Uterus (tissue), 3 donors: ENCODE measurements at regions not wholly inside any gene's neighbourhood (a gene's known extent, or its start where the extent isn't known, plus 50 kb on each side); places are given as distances from the start of the nearest gene placed in this dataset.

Source experiments
- DNase-seq, 2 donors: peaks; one replicate each; pipeline ENCODE4 v3.0.0-alpha.2; 2019 to 2020
- H3K27ac ChIP-seq, 2 donors: fragments of 200-600 bp; sonication (generic); 1 replicate in 1 of 2; 2 replicates in 1 of 2; pipeline ENCODE4 v1.5.1; 2016 to 2018
- H3K27me3 ChIP-seq, 2 donors: fragments of 200-600 bp; sonication (generic); one replicate each; pipeline ENCODE4 v1.5.1; 2018 to 2019; ENCODE audit warnings: control low read depth in 1 of 2
- H3K36me3 ChIP-seq, 2 donors: fragments of 200-600 bp; sonication (generic); one replicate each; pipeline ENCODE4 v1.5.1; 2019; ENCODE audit warnings: control low read depth in 1 of 2
- H3K4me1 ChIP-seq, 2 donors: fragments of 200-600 bp; sonication (generic); one replicate each; pipeline ENCODE4 v1.5.1; 2018 to 2019; ENCODE audit warnings: control low read depth in 1 of 2
- H3K4me3 ChIP-seq, 2 donors: fragments of 200-600 bp; sonication (generic); 1 replicate in 1 of 2; 2 replicates in 1 of 2; pipeline ENCODE4 v1.5.1; 2018 to 2019; ENCODE audit warnings: mild to moderate bottlenecking in 1 of 2
- H3K9me3 ChIP-seq, 2 donors: fragments of 200-600 bp; sonication (generic); one replicate each; pipeline ENCODE4 v1.5.1; 2019; ENCODE audit warnings: control low read depth in 1 of 2
- CTCF ChIP-seq, 4 experiments: fragments of 200-600 bp in 2 of 4; fragments of 450-650 bp in 2 of 4; sonication (generic) in 2 of 4; IDR thresholded peaks; one replicate each; pipeline ENCODE4 v1.5.1; 2016 to 2019; ENCODE audit warnings: antibody characterized with exemption in 4 of 4, mild to moderate bottlenecking in 2 of 4, moderate library complexity in 1 of 4
- POLR2A ChIP-seq, 2 donors: fragments of 450-650 bp; IDR thresholded peaks; one replicate each; pipeline ENCODE4 v1.6.1; 2016; ENCODE audit warnings: antibody characterized with exemption in 2 of 2, mild to moderate bottlenecking in 1 of 2, moderate library complexity in 1 of 2
- intact Hi-C: fragments of 100-400 bp; cut with DNase I; formaldehyde crosslinking; loops from one replicate; pipeline ENCODE4 v1.15.1; 2023; ENCODE audit warnings: low total_unique reads
- donor health status: DM: yes; HTN: yes; CAD: no.

DNA sequence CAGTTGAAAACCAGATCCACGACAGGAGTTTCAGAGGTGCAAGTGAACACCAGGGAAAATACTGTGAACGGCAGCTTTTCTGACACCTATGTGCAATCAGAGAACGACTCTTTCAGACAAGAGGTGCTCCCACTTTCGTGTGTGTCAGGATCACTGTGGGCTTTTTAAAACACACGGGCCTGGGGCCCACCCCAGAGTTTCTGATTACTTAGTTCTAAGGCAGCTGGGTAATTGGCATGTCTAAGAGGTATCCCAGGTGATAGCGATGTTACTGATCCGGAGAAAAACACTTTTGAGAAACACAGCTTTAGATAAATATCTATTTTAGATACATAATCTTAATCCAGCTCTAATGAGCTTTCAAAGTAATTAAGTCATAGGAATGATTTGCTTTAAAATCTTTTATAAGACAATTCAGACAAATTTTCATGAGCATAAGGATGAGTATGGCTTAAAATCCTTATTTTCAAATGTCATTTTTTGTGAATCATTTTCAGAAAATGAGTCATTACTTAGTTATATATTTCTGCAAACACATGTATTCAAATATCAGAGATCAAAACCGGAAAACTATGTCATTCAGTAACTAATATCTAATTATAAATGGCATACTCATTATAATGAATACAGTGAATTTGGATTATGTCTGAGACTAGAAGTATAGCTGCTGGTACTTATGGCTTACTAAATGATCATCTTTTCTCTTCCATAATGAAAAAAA, 217.9 kb upstream of the PSMD7 start:
- Histone ChIP-seq H3K27ac (no peak overlapping the region), H3K4me1 (no peaks in the 10 kb centered on the region), H3K36me3 (no peaks in the 10 kb centered on the region), H3K4me3 (no peak overlapping the region), H3K9me3 (no peaks in the 10 kb centered on the region), H3K27me3 (no peaks in the 10 kb centered on the region)
- no peak for DNase-seq
- TF ChIP-seq POLR2A (IDR thresholded peaks at IDR 0.05) (no peak), CTCF (IDR thresholded peaks at IDR 0.05) (no peak)
- intact Hi-C loops: no loop called here

GRCh38 chr16:74076568-74076967, 220.0 kb upstream of the PSMD7 start:
- DNase-seq: no peak
- no peak overlapping the region for H3K4me3 ChIP-seq
- no peak overlapping the region for H3K27ac ChIP-seq
- intact Hi-C loops: no loop called here
- H3K36me3 ChIP-seq: no peaks in the 10 kb centered on the region
- no peaks in the 10 kb centered on the region for H3K27me3 ChIP-seq
- H3K4me1 ChIP-seq: no peaks in the 10 kb centered on the region
- no peak for TF ChIP-seq CTCF (IDR thresholded peaks at IDR 0.05)
- no peak for TF ChIP-seq POLR2A (IDR thresholded peaks at IDR 0.05)
- H3K9me3 ChIP-seq: no peaks in the 10 kb centered on the region

GRCh38 chr16:74075393-74075792, 221.2 kb upstream of the PSMD7 start:
- Histone ChIP-seq H3K36me3 (no peaks in the 10 kb centered on the region), H3K4me3 (no peak overlapping the region), H3K9me3 (no peaks in the 10 kb centered on the region), H3K27me3 (no peaks in the 10 kb centered on the region), H3K4me1 (no peaks in the 10 kb centered on the region), H3K27ac (no peak overlapping the region)
- TF ChIP-seq CTCF (IDR thresholded peaks at IDR 0.05): no peak
- TF ChIP-seq POLR2A (IDR thresholded peaks at IDR 0.05): no peak
- intact Hi-C loops: no loop called here
- DNase-seq: no peak

DNA sequence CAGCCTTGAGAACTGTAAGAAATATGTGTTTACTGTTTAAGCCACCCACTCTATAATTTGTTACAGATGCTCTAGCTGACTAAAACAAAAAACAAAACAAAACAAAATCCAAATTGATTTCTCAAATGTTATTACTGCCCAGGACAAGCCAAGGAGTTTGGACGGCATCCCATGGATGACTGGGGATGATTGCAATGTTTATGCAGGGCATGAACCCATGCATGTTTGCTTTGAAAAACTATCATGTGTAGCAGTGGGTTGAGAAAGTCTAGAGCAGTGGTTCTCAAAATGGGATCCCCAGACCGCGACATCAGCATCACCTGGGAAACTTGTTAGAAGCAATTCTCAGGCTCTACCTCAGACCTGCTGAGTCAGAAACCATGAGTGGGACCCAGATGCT, 223.2 kb upstream of the PSMD7 start:
- Histone ChIP-seq H3K9me3 (no peaks in the 10 kb centered on the region), H3K27ac (no peak overlapping the region), H3K4me3 (no peak overlapping the region), H3K4me1 (no peaks in the 10 kb centered on the region), H3K36me3 (no peaks in the 10 kb centered on the region), H3K27me3 (no peaks in the 10 kb centered on the region)
- DNase-seq: no peak
- TF ChIP-seq POLR2A (IDR thresholded peaks at IDR 0.05): no peak
- no peak for TF ChIP-seq CTCF (IDR thresholded peaks at IDR 0.05)
- intact Hi-C loops: no loop called here

GRCh38 chr16:74071996-74072535, 224.5 kb upstream of the PSMD7 start:
- no peak for DNase-seq
- Histone ChIP-seq H3K4me1 (no peaks in the 10 kb centered on the region), H3K27me3 (no peaks in the 10 kb centered on the region), H3K4me3 (no peak overlapping the region), H3K36me3 (no peaks in the 10 kb centered on the region), H3K27ac (no peak overlapping the region), H3K9me3 (no peaks in the 10 kb centered on the region)
- no peak for TF ChIP-seq POLR2A (IDR thresholded peaks at IDR 0.05)
- TF ChIP-seq CTCF (IDR thresholded peaks at IDR 0.05): no peak
- intact Hi-C loops: no loop called here
